A549 (cell line): ENCODE measurements at regions not wholly inside any gene's neighbourhood (a gene's known extent, or its start where the extent isn't known, plus 50 kb on each side); places are given as distances from the start of the nearest gene placed in this dataset.

Experiments
- ATAC-seq, 2 experiments: fragments of 200-7000 bp in 1 of 2; fragments of >200 bp in 1 of 2; cut with Nextera tagmentation in 1 of 2; cut with Tn5 transposase in 1 of 2; 3 replicates each; pipeline versions ENCODE4 v1.8.0 to v1.9.1; 2018 to 2020; ENCODE audit warnings: mild to moderate bottlenecking in 1 of 2, moderate library complexity in 1 of 2
- CTCF ChIA-PET: fragments of 300-600 bp; sonication (Branson Sonifier 250); formaldehyde crosslinking; extraction: SDS; loops from one replicate; lab custom pipeline; 2021; ENCODE audit warnings: antibody characterized with exemption, inconsistent platforms; lab: Yijun Ruan, JAX
- POLR2A ChIA-PET: fragments of 350-600 bp; formaldehyde crosslinking; extraction: SDS; loops from one replicate; lab custom pipeline; 2021; ENCODE audit warnings: antibody characterized with exemption, inconsistent platforms; lab: Yijun Ruan, JAX
- DNase-seq, 2 experiments: peaks; one replicate each; pipeline versions ENCODE4 v3.0.0 to v3.0.0-alpha.2; 2011 to 2016; ENCODE audit warnings: low read depth in 1 of 2, low spot score in 1 of 2
- FAIRE-seq: peaks from 2 replicates; lab custom pipeline; 2011; peaks lifted over from hg19 to GRCh38; lab: Jason Lieb, UNC
- H3K27ac ChIP-seq, 2 experiments: fragments of >200 bp; sonication (Bioruptor Twin); formaldehyde crosslinking; 3 replicates each; pipeline ENCODE4 v1.5.1; 2016 to 2017
- H3K4me1 ChIP-seq: fragments of >200 bp; sonication (Bioruptor Twin); formaldehyde crosslinking; 3 replicates; pipeline ENCODE4 v1.6.1; 2016
- H3K4me2 ChIP-seq: fragments of >200 bp; sonication (Bioruptor Twin); formaldehyde crosslinking; 3 replicates; pipeline ENCODE4 v1.6.1; 2016
- H3K4me3 ChIP-seq: fragments of >200 bp; sonication (Bioruptor Twin); formaldehyde crosslinking; 3 replicates; pipeline ENCODE4 v1.5.1; 2016
- H3K9me3 ChIP-seq: fragments of >200 bp; sonication (Bioruptor Twin); formaldehyde crosslinking; 3 replicates; pipeline ENCODE4 v1.6.1; 2016
- ATOH8 ChIP-seq: fragments of 250-450 bp; sonication (Bioruptor Pico); IDR thresholded peaks from 2 replicates; pipeline ENCODE4 v1.5.0; 2020; ENCODE audit warnings: low read depth, mild to moderate bottlenecking, moderate library complexity
- BCL3 ChIP-seq: fragments of >200 bp; sonication (Bioruptor Twin); formaldehyde crosslinking; IDR thresholded peaks from 3 replicates; pipeline ENCODE4 v1.6.1; 2016
- CBX8 ChIP-seq: fragments of 200-600 bp; sonication (generic); IDR thresholded peaks from 2 replicates; pipeline ENCODE4 v1.6.1; 2016
- CEBPB ChIP-seq, 2 experiments: fragments of >200 bp in 1 of 2; sonication (Bioruptor Twin) in 1 of 2; formaldehyde crosslinking in 1 of 2; IDR thresholded peaks; 2 replicates each; pipeline ENCODE4 v1.6.1; 2012 to 2016
- CHD2 ChIP-seq: fragments of 150-350 bp; IDR thresholded peaks from 2 replicates; pipeline ENCODE4 v1.6.1; 2014; ENCODE audit warnings: low read length; ENCODE audit not compliant: partially characterized antibody
- E2F6 ChIP-seq: IDR thresholded peaks from 2 replicates; pipeline ENCODE4 v1.6.1; 2012; ENCODE audit warnings: low read depth, borderline replicate concordance
- EHF ChIP-seq: fragments of 250-450 bp; sonication (Bioruptor Pico); IDR thresholded peaks from 2 replicates; pipeline ENCODE4 v1.5.0; 2020; ENCODE audit warnings: mild to moderate bottlenecking
- EP300 ChIP-seq, 2 experiments: fragments of >200 bp; sonication (Bioruptor Twin); formaldehyde crosslinking; IDR thresholded peaks; 2 replicates in 1 of 2; 3 replicates in 1 of 2; pipeline ENCODE4 v1.6.1; 2016 to 2017
- FOSL2 ChIP-seq, 2 experiments: fragments of 450-650 bp in 1 of 2; fragments of >200 bp in 1 of 2; sonication (Bioruptor Twin) in 1 of 2; formaldehyde crosslinking; IDR thresholded peaks; 2 replicates each; pipeline versions ENCODE4 v1.5.0 to v1.6.1; 2016 to 2020; ENCODE audit warnings: mild to moderate bottlenecking in 1 of 2, moderate library complexity in 1 of 2
- GATA3 ChIP-seq: IDR thresholded peaks from 2 replicates; pipeline ENCODE4 v1.6.1; 2012; ENCODE audit warnings: borderline replicate concordance
- HOXB13 ChIP-seq: fragments of 250-450 bp; sonication (Bioruptor Pico); IDR thresholded peaks from 2 replicates; pipeline ENCODE4 v1.5.0; 2020; ENCODE audit warnings: low read depth, mild to moderate bottlenecking, moderate library complexity
- HOXB5 ChIP-seq: fragments of 250-450 bp; sonication (Bioruptor Pico); IDR thresholded peaks from 2 replicates; pipeline ENCODE4 v1.5.0; 2020; ENCODE audit warnings: mild to moderate bottlenecking, moderate library complexity
- KDM1A ChIP-seq: fragments of 200-600 bp; sonication (generic); IDR thresholded peaks from 2 replicates; pipeline ENCODE4 v1.6.1; 2016; ENCODE audit warnings: low read depth, mild to moderate bottlenecking
- MAX ChIP-seq: IDR thresholded peaks from 2 replicates; pipeline ENCODE4 v1.6.1; 2012
- NFE2L2 ChIP-seq: fragments of 150-350 bp; conservative IDR thresholded peaks from 2 replicates; pipeline ENCODE4 v1.6.1; 2014; ENCODE audit warnings: low read length
- PBX3 ChIP-seq: IDR thresholded peaks from 2 replicates; pipeline ENCODE4 v1.6.1; 2012
- PHF8 ChIP-seq: fragments of 200-600 bp; sonication (generic); IDR thresholded peaks from 2 replicates; pipeline ENCODE4 v1.6.1; 2016; ENCODE audit warnings: low read depth, mild to moderate bottlenecking, antibody characterized with exemption, moderate library complexity, borderline replicate concordance
- REST ChIP-seq: fragments of 200-600 bp; sonication (generic); IDR thresholded peaks from 2 replicates; pipeline ENCODE4 v1.6.1; 2016; ENCODE audit warnings: antibody characterized with exemption, mild to moderate bottlenecking, moderate library complexity
- RFX5 ChIP-seq: fragments of 450-650 bp; IDR thresholded peaks from 2 replicates; pipeline ENCODE4 v1.7.1; 2014; ENCODE audit warnings: antibody characterized with exemption, mild to moderate bottlenecking, moderate library complexity
- WGBS: methylation state at CpG from one replicate; pipeline ENCODE4 v1.1.6; 2017; ENCODE audit errors: missing lambda C conversion rate; 5-methylcytosine and 5-hydroxymethylcytosine counted together

GRCh38 chr2:393711-394696 is 106.1 kb upstream of the ALKAL2 start:
- Histone ChIP-seq H3K4me2 (peak overlapping the region; percentile 47), H3K4me3 (no peak overlapping the region), H3K27ac (no peak overlapping the region), H3K4me1 (no peaks in the 10 kb centered on the region), H3K9me3 (peaks cover 22% of the 10 kb centered on the region)
- 45% methylated on average over 36 of the region's 37 CpGs for WGBS
- ChIA-PET CTCF (no interaction called here), POLR2A (no interaction called here)
- FAIRE-seq (no peak), DNase-seq (peak in 1 of 2 experiments; percentile 53), ATAC-seq (peak; percentile 80 to 87)
- no peak for TF ChIP-seq GATA3
- TF ChIP-seq CEBPB (IDR thresholded peaks at IDR 0.05), result no peak
- TF ChIP-seq E2F6, result 0 out of 2 replicates have a peak, but pooled peaks have one; percentile 25
- no peak for TF ChIP-seq CBX8
- no peak for TF ChIP-seq NFE2L2
- TF ChIP-seq RFX5, result no peak
- no peak for TF ChIP-seq PHF8
- peak; percentile 40; the same call in 1 of the 2 replicates for TF ChIP-seq MAX

GRCh38 chr2:392926-393280 is 105.0 kb upstream of the ALKAL2 start:
- no peak overlapping the region for H3K4me3 ChIP-seq
- no peak overlapping the region for H3K4me2 ChIP-seq
- ATAC-seq (no peak), DNase-seq (no peak), FAIRE-seq (no peak)
- TF ChIP-seq BCL3 (no peak), ATOH8 (CRISPR knock-in tag) (no peak), EHF (no peak), NFE2L2 (no peak), EP300 (IDR thresholded peaks at IDR 0.05) (no peak), CHD2 (no peak), FOSL2 (IDR thresholded peaks at IDR 0.05) (no peak), FOSL2 (CRISPR knock-in tag; IDR thresholded peaks at IDR 0.05) (no peak), CEBPB (IDR thresholded peaks at IDR 0.05) (no peak), HOXB13 (CRISPR knock-in tag) (no peak), PBX3 (no peak), HOXB5 (CRISPR knock-in tag) (no peak), REST (no peak), KDM1A (no peak)
- ChIA-PET POLR2A (no interaction called here), CTCF (no interaction called here)
- peaks cover 22% of the 10 kb centered on the region for H3K9me3 ChIP-seq
- 58% methylated on average over 6 of the region's 9 CpGs for WGBS
- no peaks in the 10 kb centered on the region for H3K4me1 ChIP-seq
- H3K27ac ChIP-seq, result no peak overlapping the region
